ENCODE measurements at regions not wholly inside any gene's neighbourhood (a gene's known extent, or its start where the extent isn't known, plus 50 kb on each side); places are given as distances from the start of the nearest gene placed in this dataset.

DNA sequence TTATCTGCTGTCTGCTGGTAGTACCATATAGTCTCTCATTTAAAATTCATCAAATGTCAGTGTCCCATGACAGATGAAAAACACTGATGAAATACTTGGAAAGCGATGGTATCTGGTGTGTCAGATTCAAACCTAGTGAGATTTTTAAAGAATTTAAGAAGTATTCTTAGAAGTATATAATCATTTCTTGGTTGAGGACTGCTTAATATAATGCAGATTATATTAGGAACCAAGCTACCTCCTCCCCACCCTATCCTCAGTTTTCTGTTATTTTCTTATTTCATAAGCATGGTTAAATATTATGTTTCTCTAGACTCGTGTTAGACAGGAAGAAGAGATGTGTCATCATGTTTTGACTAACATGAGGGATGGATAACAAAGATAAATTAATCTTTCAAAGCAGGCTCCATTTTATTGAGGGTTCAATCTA, 118.5 kb downstream of the GLUD2 start:
- no peak for TF ChIP-seq POLR2A (IDR thresholded peaks at IDR 0.05)
- TF ChIP-seq, protein P1, sequence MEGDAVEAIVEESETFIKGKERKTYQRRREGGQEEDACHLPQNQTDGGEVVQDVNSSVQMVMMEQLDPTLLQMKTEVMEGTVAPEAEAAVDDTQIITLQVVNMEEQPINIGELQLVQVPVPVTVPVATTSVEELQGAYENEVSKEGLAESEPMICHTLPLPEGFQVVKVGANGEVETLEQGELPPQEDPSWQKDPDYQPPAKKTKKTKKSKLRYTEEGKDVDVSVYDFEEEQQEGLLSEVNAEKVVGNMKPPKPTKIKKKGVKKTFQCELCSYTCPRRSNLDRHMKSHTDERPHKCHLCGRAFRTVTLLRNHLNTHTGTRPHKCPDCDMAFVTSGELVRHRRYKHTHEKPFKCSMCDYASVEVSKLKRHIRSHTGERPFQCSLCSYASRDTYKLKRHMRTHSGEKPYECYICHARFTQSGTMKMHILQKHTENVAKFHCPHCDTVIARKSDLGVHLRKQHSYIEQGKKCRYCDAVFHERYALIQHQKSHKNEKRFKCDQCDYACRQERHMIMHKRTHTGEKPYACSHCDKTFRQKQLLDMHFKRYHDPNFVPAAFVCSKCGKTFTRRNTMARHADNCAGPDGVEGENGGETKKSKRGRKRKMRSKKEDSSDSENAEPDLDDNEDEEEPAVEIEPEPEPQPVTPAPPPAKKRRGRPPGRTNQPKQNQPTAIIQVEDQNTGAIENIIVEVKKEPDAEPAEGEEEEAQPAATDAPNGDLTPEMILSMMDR (IDR thresholded peaks at IDR 0.05 in 8 of 11, conservative IDR thresholded peaks at IDR 0.05 in 3 of 11), result no peak
- no peak for TF ChIP-seq POLR2AphosphoS5 (IDR thresholded peaks at IDR 0.05)

Data from spleen (tissue), 7 donors.